Sigmoid colon (tissue), 6 donors: ENCODE measurements at regions not wholly inside any gene's neighbourhood (a gene's known extent, or its start where the extent isn't known, plus 50 kb on each side); places are given as distances from the start of the nearest gene placed in this dataset.

Experiments
- DNase-seq: peaks from one replicate; pipeline ENCODE4 v3.0.0-alpha.2; 2019
- H3K27ac ChIP-seq, 4 donors: fragments of 200-600 bp; sonication (generic); one replicate each; pipeline ENCODE4 v1.5.1; 2016 to 2019; ENCODE audit warnings: mild to moderate bottlenecking in 1 of 4
- H3K27me3 ChIP-seq, 3 donors: fragments of 200-600 bp; sonication (generic); one replicate each; pipeline ENCODE4 v1.5.1; 2019; ENCODE audit warnings: mild to moderate bottlenecking in 1 of 3
- H3K36me3 ChIP-seq, 4 donors: fragments of 200-600 bp; sonication (generic); one replicate each; pipeline ENCODE4 v1.5.1; 2016 to 2019
- H3K4me1 ChIP-seq, 4 donors: fragments of 200-600 bp; sonication (generic); one replicate each; pipeline ENCODE4 v1.5.1; 2017 to 2019
- H3K4me3 ChIP-seq, 4 donors: fragments of 200-600 bp; sonication (generic); one replicate each; pipeline ENCODE4 v1.5.1; 2017 to 2019; ENCODE audit warnings: mild to moderate bottlenecking in 2 of 4, moderate library complexity in 1 of 4
- H3K9me3 ChIP-seq, 4 donors: fragments of 200-600 bp in 3 of 4; sonication (generic) in 3 of 4; one replicate each; pipeline versions ENCODE4 v1.5.1 to v1.6.1; 2013 to 2019
- EP300 ChIP-seq, 4 donors: sonication (generic); formaldehyde crosslinking; IDR thresholded peaks; one replicate each; pipeline ENCODE4 v1.6.1; 2017; ENCODE audit warnings: antibody characterized with exemption in 4 of 4
- POLR2A ChIP-seq, 2 donors: fragments of 450-650 bp; IDR thresholded peaks; one replicate each; pipeline ENCODE4 v1.6.1; 2016; ENCODE audit warnings: antibody characterized with exemption in 2 of 2, mild to moderate bottlenecking in 2 of 2, moderate library complexity in 2 of 2
- POLR2AphosphoS5 ChIP-seq, 4 donors: sonication (generic); formaldehyde crosslinking; IDR thresholded peaks; one replicate each; pipeline ENCODE4 v1.6.1; 2017; ENCODE audit warnings: antibody characterized with exemption in 4 of 4
- WGBS, 2 donors: extraction: QIAGEN DNeasy Blood & Tissue Kit; methylation state at CpG; one replicate each; pipeline ENCODE4 v1.1.7; 2013; 5-methylcytosine and 5-hydroxymethylcytosine counted together
- intact Hi-C: fragments of 100-400 bp; cut with DNase I; formaldehyde crosslinking; loops from one replicate; pipeline ENCODE4 v1.15.1; 2023
- TF ChIP-seq, protein P1 (sequence below), 4 experiments: fragments of 450-650 bp in 3 of 4; fragments of 200-600 bp in 1 of 4; IDR thresholded peaks; one replicate each; pipeline ENCODE4 v1.5.1; 2016 to 2019; ENCODE audit warnings: antibody characterized with exemption in 4 of 4, mild to moderate bottlenecking in 3 of 4, moderate library complexity in 2 of 4
- donor health status: healthy with polysubstance abuse.
- donor health status: healthy.

DNA sequence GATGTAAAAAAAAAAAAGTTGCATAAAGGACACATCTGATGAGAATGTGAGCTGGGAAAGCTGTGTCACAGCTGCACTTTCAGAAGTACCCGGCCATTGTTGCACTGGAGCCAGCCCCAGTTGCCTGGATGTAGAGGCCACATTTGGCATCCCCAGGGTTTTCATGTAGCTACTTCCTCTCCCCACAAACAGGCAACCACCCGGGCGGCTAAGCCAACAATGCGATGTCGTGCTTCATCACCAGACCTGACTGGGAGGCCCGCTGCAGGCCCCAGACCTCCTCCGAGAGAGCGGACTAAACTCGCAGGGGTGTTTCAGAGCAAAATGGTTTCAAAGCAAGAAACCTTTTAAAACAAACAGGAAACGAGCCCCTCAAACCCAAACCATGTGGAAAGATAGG lies 142.3 kb downstream of the TMCO5A start:
- TF ChIP-seq POLR2AphosphoS5 (IDR thresholded peaks at IDR 0.05) (no peak), POLR2A (IDR thresholded peaks at IDR 0.05) (no peak), EP300 (IDR thresholded peaks at IDR 0.05) (no peak)
- TF ChIP-seq, protein P1, sequence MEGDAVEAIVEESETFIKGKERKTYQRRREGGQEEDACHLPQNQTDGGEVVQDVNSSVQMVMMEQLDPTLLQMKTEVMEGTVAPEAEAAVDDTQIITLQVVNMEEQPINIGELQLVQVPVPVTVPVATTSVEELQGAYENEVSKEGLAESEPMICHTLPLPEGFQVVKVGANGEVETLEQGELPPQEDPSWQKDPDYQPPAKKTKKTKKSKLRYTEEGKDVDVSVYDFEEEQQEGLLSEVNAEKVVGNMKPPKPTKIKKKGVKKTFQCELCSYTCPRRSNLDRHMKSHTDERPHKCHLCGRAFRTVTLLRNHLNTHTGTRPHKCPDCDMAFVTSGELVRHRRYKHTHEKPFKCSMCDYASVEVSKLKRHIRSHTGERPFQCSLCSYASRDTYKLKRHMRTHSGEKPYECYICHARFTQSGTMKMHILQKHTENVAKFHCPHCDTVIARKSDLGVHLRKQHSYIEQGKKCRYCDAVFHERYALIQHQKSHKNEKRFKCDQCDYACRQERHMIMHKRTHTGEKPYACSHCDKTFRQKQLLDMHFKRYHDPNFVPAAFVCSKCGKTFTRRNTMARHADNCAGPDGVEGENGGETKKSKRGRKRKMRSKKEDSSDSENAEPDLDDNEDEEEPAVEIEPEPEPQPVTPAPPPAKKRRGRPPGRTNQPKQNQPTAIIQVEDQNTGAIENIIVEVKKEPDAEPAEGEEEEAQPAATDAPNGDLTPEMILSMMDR (IDR thresholded peaks at IDR 0.05): no peak
- intact Hi-C loops: no loop called here
- Histone ChIP-seq H3K9me3 (no peaks in the 10 kb centered on the region), H3K4me3 (no peak overlapping the region), H3K27ac (no peak overlapping the region), H3K4me1 (peaks cover 0 to 21% (median 8%) of the 10 kb centered on the region in 4 donors), H3K36me3 (no peaks in the 10 kb centered on the region), H3K27me3 (no peaks in the 10 kb centered on the region)
- DNase-seq: no peak
- 73 to 88% methylated on average over 10 of the region's 10 CpGs for WGBS, 2 donors

DNA sequence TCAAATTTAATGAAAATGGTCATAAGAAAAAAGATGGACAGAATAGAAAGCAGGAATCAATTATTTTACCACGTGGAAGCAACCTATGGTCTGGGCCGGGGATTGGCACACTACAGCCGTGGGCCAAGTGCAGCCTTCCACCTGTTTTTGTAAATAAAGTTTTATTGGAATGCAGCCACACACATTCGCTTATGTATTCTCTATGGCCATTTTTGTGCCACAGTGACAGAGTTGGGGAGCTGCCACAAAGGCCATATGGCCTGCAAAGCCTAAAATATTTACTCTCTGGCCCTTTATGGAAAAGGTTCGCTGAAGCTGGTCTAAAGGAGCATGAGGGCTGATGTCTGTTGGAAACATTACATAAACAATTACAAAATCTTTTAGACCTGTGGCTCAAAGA lies 144.8 kb downstream of the TMCO5A start:
- H3K4me3 ChIP-seq: no peak overlapping the region
- H3K36me3 ChIP-seq: no peaks in the 10 kb centered on the region
- no peaks in the 10 kb centered on the region for H3K27me3 ChIP-seq
- intact Hi-C loops: no loop called here
- TF ChIP-seq, protein P1 (IDR thresholded peaks at IDR 0.05): no peak
- TF ChIP-seq POLR2A (IDR thresholded peaks at IDR 0.05): no peak
- DNase-seq: no peak
- WGBS, 2 donors: 79 to 90% methylated on average over 5 of the region's 5 CpGs
- H3K27ac ChIP-seq: no peak overlapping the region
- H3K9me3 ChIP-seq: no peaks in the 10 kb centered on the region
- H3K4me1 ChIP-seq: peaks cover 0 to 3% (median 0%) of the 10 kb centered on the region in 4 donors

DNA sequence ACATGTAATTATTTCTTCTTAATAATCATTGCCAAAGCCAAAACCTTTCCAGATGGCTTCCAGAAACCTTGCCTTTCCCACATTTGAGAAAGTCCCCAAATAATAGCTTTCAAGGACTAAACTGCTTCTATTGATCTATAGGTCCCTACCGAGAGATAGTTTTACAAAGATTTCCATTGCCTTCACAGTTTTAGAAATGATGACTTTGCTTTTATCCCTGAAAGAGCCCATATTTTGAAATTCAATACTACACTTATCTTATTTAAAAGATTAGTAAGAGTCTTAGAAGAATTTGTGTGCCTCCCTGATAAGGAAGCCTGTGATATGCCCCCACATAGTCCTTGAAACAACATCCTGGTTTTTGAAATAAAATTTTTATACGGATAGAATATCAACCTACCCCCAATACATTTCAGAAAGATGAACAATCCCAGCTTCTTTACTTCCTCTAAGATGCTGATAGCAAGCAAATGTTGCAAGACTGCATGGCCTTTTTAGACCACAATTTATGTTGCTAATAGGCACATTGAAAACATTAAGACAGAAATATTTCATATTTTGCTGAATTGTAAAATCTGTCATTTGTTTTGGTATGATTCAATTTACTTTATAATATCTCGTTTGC lies 146.3 kb downstream of the TMCO5A start:
- intact Hi-C loops: no loop called here
- H3K9me3 ChIP-seq: no peaks in the 10 kb centered on the region
- no peak for DNase-seq
- H3K27me3 ChIP-seq: no peaks in the 10 kb centered on the region
- WGBS, 2 donors: 82 to 84% methylated on average over 3 of the region's 3 CpGs
- no peak overlapping the region for H3K27ac ChIP-seq
- H3K4me3 ChIP-seq: no peak overlapping the region
- TF ChIP-seq, protein P1 (IDR thresholded peaks at IDR 0.05): no peak
- no peaks in the 10 kb centered on the region for H3K4me1 ChIP-seq
- no peaks in the 10 kb centered on the region for H3K36me3 ChIP-seq

DNA sequence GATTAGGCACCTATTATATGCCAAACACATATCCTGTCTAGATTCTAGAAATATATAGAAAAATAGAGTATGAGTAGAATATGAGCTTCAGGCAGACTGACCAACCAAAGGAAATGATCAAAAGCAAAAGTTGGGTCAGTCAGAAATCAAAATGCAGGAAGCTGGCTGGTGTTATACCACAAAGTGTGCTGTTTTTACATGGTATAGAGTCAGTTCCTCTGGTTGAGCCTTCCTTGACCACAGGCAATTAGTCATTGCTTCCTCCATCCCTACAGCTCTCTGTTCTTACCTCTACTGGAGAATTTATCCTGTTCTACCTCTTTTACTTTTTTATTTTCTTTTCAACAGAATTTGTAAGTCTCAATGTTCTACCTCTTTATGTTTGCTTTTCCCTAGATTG lies 149.8 kb downstream of the TMCO5A start:
- TF ChIP-seq EP300 (IDR thresholded peaks at IDR 0.05) (no peak), POLR2A (IDR thresholded peaks at IDR 0.05) (no peak), POLR2AphosphoS5 (IDR thresholded peaks at IDR 0.05) (no peak)
- TF ChIP-seq, protein P1 (IDR thresholded peaks at IDR 0.05): no peak
- no peaks in the 10 kb centered on the region for H3K9me3 ChIP-seq
- H3K27ac ChIP-seq: no peak overlapping the region
- DNase-seq: no peak
- no peaks in the 10 kb centered on the region for H3K36me3 ChIP-seq
- H3K4me1 ChIP-seq: no peaks in the 10 kb centered on the region
- intact Hi-C loops: no loop called here
- H3K27me3 ChIP-seq: no peaks in the 10 kb centered on the region
- H3K4me3 ChIP-seq: no peak overlapping the region

DNA sequence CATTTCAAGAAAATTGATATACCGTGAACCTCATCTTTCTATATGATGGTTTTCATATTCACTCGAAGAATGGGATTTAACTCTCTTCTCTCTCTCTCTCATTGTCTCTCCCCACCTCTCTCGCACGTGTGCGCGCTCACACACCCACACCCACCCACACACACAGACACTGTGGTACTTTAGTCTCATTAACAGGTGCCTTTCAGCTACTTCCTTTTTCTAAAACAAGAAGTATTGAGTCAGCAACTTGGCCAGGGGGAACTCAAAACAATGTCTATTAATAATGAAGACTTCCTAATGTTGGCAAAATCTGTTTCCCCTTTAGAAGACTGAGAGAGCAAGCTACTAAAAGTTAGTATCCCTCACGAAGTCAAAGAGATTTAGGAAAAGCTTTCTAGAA lies 150.7 kb downstream of the TMCO5A start:
- Histone ChIP-seq H3K36me3 (no peaks in the 10 kb centered on the region), H3K9me3 (no peaks in the 10 kb centered on the region), H3K27ac (no peak overlapping the region), H3K4me3 (no peak overlapping the region), H3K27me3 (no peaks in the 10 kb centered on the region), H3K4me1 (no peaks in the 10 kb centered on the region)
- intact Hi-C loops: no loop called here
- TF ChIP-seq POLR2A (IDR thresholded peaks at IDR 0.05): no peak
- no peak for TF ChIP-seq POLR2AphosphoS5 (IDR thresholded peaks at IDR 0.05)
- TF ChIP-seq, protein P1 (IDR thresholded peaks at IDR 0.05): no peak
- no peak for TF ChIP-seq EP300 (IDR thresholded peaks at IDR 0.05)
- 36 to 77% methylated on average over 7 of the region's 7 CpGs for WGBS, 2 donors
- DNase-seq: no peak
